Sigmoid colon (tissue), 6 donors: ENCODE measurements at regions not wholly inside any gene's neighbourhood (a gene's known extent, or its start where the extent isn't known, plus 50 kb on each side); places are given as distances from the start of the nearest gene placed in this dataset.

Source experiments
- DNase-seq: peaks from one replicate; pipeline ENCODE4 v3.0.0-alpha.2; 2019
- H3K27ac ChIP-seq, 4 donors: fragments of 200-600 bp; sonication (generic); one replicate each; pipeline ENCODE4 v1.5.1; 2016 to 2019; ENCODE audit warnings: mild to moderate bottlenecking in 1 of 4
- H3K27me3 ChIP-seq, 3 donors: fragments of 200-600 bp; sonication (generic); one replicate each; pipeline ENCODE4 v1.5.1; 2019; ENCODE audit warnings: mild to moderate bottlenecking in 1 of 3
- H3K36me3 ChIP-seq, 4 donors: fragments of 200-600 bp; sonication (generic); one replicate each; pipeline ENCODE4 v1.5.1; 2016 to 2019
- H3K4me1 ChIP-seq, 4 donors: fragments of 200-600 bp; sonication (generic); one replicate each; pipeline ENCODE4 v1.5.1; 2017 to 2019
- H3K4me3 ChIP-seq, 4 donors: fragments of 200-600 bp; sonication (generic); one replicate each; pipeline ENCODE4 v1.5.1; 2017 to 2019; ENCODE audit warnings: mild to moderate bottlenecking in 2 of 4, moderate library complexity in 1 of 4
- H3K9me3 ChIP-seq, 4 donors: fragments of 200-600 bp in 3 of 4; sonication (generic) in 3 of 4; one replicate each; pipeline versions ENCODE4 v1.5.1 to v1.6.1; 2013 to 2019
- EP300 ChIP-seq, 4 donors: sonication (generic); formaldehyde crosslinking; IDR thresholded peaks; one replicate each; pipeline ENCODE4 v1.6.1; 2017; ENCODE audit warnings: antibody characterized with exemption in 4 of 4
- POLR2A ChIP-seq, 2 donors: fragments of 450-650 bp; IDR thresholded peaks; one replicate each; pipeline ENCODE4 v1.6.1; 2016; ENCODE audit warnings: antibody characterized with exemption in 2 of 2, mild to moderate bottlenecking in 2 of 2, moderate library complexity in 2 of 2
- POLR2AphosphoS5 ChIP-seq, 4 donors: sonication (generic); formaldehyde crosslinking; IDR thresholded peaks; one replicate each; pipeline ENCODE4 v1.6.1; 2017; ENCODE audit warnings: antibody characterized with exemption in 4 of 4
- WGBS, 2 donors: extraction: QIAGEN DNeasy Blood & Tissue Kit; methylation state at CpG; one replicate each; pipeline ENCODE4 v1.1.7; 2013; 5-methylcytosine and 5-hydroxymethylcytosine counted together
- intact Hi-C: fragments of 100-400 bp; cut with DNase I; formaldehyde crosslinking; loops from one replicate; pipeline ENCODE4 v1.15.1; 2023
- TF ChIP-seq, protein P1 (sequence below), 4 experiments: fragments of 450-650 bp in 3 of 4; fragments of 200-600 bp in 1 of 4; IDR thresholded peaks; one replicate each; pipeline ENCODE4 v1.5.1; 2016 to 2019; ENCODE audit warnings: antibody characterized with exemption in 4 of 4, mild to moderate bottlenecking in 3 of 4, moderate library complexity in 2 of 4
- donor health status: healthy with polysubstance abuse.
- donor health status: healthy.

DNA sequence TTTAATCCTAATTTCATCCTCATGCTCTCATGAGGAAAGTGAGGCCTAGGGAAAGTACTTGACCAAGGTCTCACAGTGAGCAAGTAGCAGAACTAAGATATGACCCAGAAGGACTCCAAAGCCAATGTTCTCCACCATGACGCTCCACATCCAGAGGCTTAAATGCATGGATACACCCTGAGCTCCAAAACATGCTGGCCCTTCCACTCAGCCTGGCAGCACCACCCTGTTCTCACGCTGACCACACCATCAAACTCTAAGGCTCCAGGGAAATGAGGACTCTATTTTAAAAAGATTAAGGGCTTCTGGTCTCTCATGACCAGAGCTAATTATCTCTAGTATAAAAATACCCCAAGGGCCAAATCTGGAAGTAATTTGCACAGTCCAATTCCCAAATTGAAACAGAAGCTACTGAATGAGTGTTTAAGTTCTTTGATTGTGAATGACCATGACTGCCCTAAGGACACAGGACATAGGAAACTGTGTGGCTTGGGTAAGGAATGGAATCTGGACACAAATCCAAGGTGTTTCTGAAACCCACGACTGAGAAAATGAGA lies 71.1 kb upstream of the ABLIM1 start:
- H3K9me3 ChIP-seq = no peaks in the 10 kb centered on the region
- no peaks in the 10 kb centered on the region for H3K36me3 ChIP-seq
- no peak for DNase-seq
- no peak overlapping the region for H3K4me3 ChIP-seq
- H3K27me3 ChIP-seq = no peaks in the 10 kb centered on the region
- 83 to 86% methylated on average over 3 of the region's 3 CpGs for WGBS, 2 donors
- TF ChIP-seq, protein P1, sequence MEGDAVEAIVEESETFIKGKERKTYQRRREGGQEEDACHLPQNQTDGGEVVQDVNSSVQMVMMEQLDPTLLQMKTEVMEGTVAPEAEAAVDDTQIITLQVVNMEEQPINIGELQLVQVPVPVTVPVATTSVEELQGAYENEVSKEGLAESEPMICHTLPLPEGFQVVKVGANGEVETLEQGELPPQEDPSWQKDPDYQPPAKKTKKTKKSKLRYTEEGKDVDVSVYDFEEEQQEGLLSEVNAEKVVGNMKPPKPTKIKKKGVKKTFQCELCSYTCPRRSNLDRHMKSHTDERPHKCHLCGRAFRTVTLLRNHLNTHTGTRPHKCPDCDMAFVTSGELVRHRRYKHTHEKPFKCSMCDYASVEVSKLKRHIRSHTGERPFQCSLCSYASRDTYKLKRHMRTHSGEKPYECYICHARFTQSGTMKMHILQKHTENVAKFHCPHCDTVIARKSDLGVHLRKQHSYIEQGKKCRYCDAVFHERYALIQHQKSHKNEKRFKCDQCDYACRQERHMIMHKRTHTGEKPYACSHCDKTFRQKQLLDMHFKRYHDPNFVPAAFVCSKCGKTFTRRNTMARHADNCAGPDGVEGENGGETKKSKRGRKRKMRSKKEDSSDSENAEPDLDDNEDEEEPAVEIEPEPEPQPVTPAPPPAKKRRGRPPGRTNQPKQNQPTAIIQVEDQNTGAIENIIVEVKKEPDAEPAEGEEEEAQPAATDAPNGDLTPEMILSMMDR (IDR thresholded peaks at IDR 0.05) = no peak
- TF ChIP-seq EP300 (IDR thresholded peaks at IDR 0.05) (no peak), POLR2A (IDR thresholded peaks at IDR 0.05) (no peak), POLR2AphosphoS5 (IDR thresholded peaks at IDR 0.05) (no peak)
- no peaks in the 10 kb centered on the region for H3K4me1 ChIP-seq
- intact Hi-C loops = no loop called here
- no peak overlapping the region for H3K27ac ChIP-seq

- no peaks in the 10 kb centered on the region for H3K4me1 ChIP-seq
- H3K36me3 ChIP-seq = no peaks in the 10 kb centered on the region
- no peak for DNase-seq
- H3K9me3 ChIP-seq = no peaks in the 10 kb centered on the region
- no peak overlapping the region for H3K27ac ChIP-seq
- TF ChIP-seq, protein P1 (IDR thresholded peaks at IDR 0.05) = no peak
- no peak for TF ChIP-seq POLR2A (IDR thresholded peaks at IDR 0.05)
- no peak for TF ChIP-seq POLR2AphosphoS5 (IDR thresholded peaks at IDR 0.05)
- no peak for TF ChIP-seq EP300 (IDR thresholded peaks at IDR 0.05)
- 94% methylated on average over 6 of the region's 6 CpGs for WGBS, 2 donors
- no peak overlapping the region for H3K4me3 ChIP-seq
- H3K27me3 ChIP-seq = no peaks in the 10 kb centered on the region
- intact Hi-C loops = no loop called here
Observed at GRCh38 chr10:114730291-114730690, 72.2 kb upstream of the ABLIM1 start.

GRCh38 chr10:114732931-114733330 lies 74.9 kb upstream of the ABLIM1 start:
- DNase-seq = no peak
- intact Hi-C loops = no loop called here
- Histone ChIP-seq H3K27me3 (no peaks in the 10 kb centered on the region), H3K36me3 (no peaks in the 10 kb centered on the region), H3K9me3 (no peaks in the 10 kb centered on the region), H3K4me1 (no peaks in the 10 kb centered on the region), H3K4me3 (no peak overlapping the region), H3K27ac (no peak overlapping the region)
- WGBS, 2 donors = 88 to 96% methylated on average over 1 of the region's 1 CpG
- TF ChIP-seq POLR2AphosphoS5 (IDR thresholded peaks at IDR 0.05) (no peak), EP300 (IDR thresholded peaks at IDR 0.05) (no peak), POLR2A (IDR thresholded peaks at IDR 0.05) (no peak)
- TF ChIP-seq, protein P1 (IDR thresholded peaks at IDR 0.05) = no peak

- H3K36me3 ChIP-seq = no peaks in the 10 kb centered on the region
- no peaks in the 10 kb centered on the region for H3K4me1 ChIP-seq
- no peak for DNase-seq
- H3K27ac ChIP-seq = no peak overlapping the region
- intact Hi-C loops = no loop called here
- H3K27me3 ChIP-seq = no peaks in the 10 kb centered on the region
- TF ChIP-seq POLR2AphosphoS5 (IDR thresholded peaks at IDR 0.05) (no peak), EP300 (IDR thresholded peaks at IDR 0.05) (no peak), POLR2A (IDR thresholded peaks at IDR 0.05) (no peak)
- TF ChIP-seq, protein P1 (IDR thresholded peaks at IDR 0.05) = no peak
- H3K9me3 ChIP-seq = no peaks in the 10 kb centered on the region
- H3K4me3 ChIP-seq = no peak overlapping the region
Observed at GRCh38 chr10:114735946-114736345, 77.9 kb upstream of the ABLIM1 start.
